HFFc6 (cell line): ENCODE measurements at regions not wholly inside any gene's neighbourhood (a gene's known extent, or its start where the extent isn't known, plus 50 kb on each side); places are given as distances from the start of the nearest gene placed in this dataset.
"Not testable (repeated sequence)": the region's sequence is repeated elsewhere in the genome, so short reads cannot be mapped to it uniquely, and the experiment has no call there.

Experiments used
- DNase-seq: peaks from one replicate; pipeline ENCODE4 v3.0.0-alpha.2; 2018
- H3K27ac Mint-ChIP-seq: 2 replicates; pipeline ENCODE4 v1.8.0; 2020; ENCODE audit warnings: mild to moderate bottlenecking, mixed read lengths
- H3K27me3 Mint-ChIP-seq: 2 replicates; pipeline ENCODE4 v1.8.0; 2021; ENCODE audit warnings: mild to moderate bottlenecking, moderate library complexity, mixed read lengths; ENCODE audit not compliant: insufficient read depth
- H3K36me3 Mint-ChIP-seq: 2 replicates; pipeline ENCODE4 v1.8.0; 2021; ENCODE audit warnings: low read depth, mixed read lengths
- H3K4me1 Mint-ChIP-seq: 2 replicates; pipeline ENCODE4 v1.8.0; 2020; ENCODE audit warnings: low read depth, mixed read lengths
- H3K4me3 Mint-ChIP-seq: 2 replicates; pipeline ENCODE4 v1.8.0; 2020; ENCODE audit warnings: mild to moderate bottlenecking, moderate library complexity, mixed read lengths
- H3K9me3 Mint-ChIP-seq: 2 replicates; pipeline ENCODE4 v1.8.0; 2020; ENCODE audit warnings: mild to moderate bottlenecking, mixed read lengths
- TF ChIP-seq, protein P1 (sequence below): fragments of 200-600 bp; sonication (generic); IDR thresholded peaks from 2 replicates; pipeline ENCODE4 v1.5.0; 2021; ENCODE audit warnings: antibody characterized with exemption, mild to moderate bottlenecking

DNA sequence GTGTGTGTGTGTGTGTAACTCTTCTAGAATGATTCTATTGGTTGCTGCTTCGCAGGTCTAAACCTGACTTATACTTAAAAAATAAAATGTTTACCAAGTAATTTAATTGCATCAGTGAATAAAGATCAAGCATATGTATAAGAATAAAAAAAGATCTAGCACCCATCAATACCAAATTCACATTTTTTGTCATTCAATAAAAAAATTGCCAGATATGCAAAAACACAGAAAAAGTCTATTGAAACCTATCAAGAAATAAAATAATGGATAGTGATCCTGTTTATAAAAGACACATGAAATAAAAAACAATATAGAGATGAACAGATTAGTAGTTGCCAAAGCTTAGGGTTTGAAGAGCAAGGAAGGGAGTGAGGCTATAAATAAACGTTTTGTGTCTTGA lies 2095.0 kb upstream of the ACO1 start:
- H3K9me3 Mint-ChIP-seq = no peaks in the 10 kb centered on the region; the same call in 1 of the 2 replicates
- H3K36me3 Mint-ChIP-seq = no peaks in the 10 kb centered on the region
- H3K27me3 Mint-ChIP-seq = no peaks in the 10 kb centered on the region
- no peak overlapping the region for H3K4me3 Mint-ChIP-seq
- no peak overlapping the region for H3K27ac Mint-ChIP-seq
- TF ChIP-seq, protein P1, sequence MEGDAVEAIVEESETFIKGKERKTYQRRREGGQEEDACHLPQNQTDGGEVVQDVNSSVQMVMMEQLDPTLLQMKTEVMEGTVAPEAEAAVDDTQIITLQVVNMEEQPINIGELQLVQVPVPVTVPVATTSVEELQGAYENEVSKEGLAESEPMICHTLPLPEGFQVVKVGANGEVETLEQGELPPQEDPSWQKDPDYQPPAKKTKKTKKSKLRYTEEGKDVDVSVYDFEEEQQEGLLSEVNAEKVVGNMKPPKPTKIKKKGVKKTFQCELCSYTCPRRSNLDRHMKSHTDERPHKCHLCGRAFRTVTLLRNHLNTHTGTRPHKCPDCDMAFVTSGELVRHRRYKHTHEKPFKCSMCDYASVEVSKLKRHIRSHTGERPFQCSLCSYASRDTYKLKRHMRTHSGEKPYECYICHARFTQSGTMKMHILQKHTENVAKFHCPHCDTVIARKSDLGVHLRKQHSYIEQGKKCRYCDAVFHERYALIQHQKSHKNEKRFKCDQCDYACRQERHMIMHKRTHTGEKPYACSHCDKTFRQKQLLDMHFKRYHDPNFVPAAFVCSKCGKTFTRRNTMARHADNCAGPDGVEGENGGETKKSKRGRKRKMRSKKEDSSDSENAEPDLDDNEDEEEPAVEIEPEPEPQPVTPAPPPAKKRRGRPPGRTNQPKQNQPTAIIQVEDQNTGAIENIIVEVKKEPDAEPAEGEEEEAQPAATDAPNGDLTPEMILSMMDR = no peak
- no peaks in the 10 kb centered on the region for H3K4me1 Mint-ChIP-seq
- no peak for DNase-seq

DNA sequence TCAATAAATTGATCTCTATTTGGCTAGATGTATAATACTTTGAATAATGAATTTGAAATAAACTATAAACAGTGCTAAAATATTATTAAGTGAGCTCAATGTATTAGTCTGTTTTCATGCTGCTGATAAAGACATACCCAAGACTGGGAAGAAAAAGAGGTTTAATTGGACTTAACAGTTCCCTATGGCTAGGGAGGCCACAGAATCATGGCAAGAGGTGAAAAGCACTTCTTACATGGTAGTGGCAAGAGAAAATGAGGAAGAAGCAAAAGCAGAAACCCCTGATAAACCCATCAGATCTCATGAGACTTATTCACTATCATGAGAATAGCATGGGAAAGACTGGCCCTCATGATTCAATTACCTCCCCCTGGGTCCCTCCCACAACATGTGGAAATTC lies 2092.4 kb upstream of the ACO1 start:
- H3K27ac Mint-ChIP-seq, H3K4me1 Mint-ChIP-seq, DNase-seq, H3K9me3 Mint-ChIP-seq, H3K36me3 Mint-ChIP-seq, H3K27me3 Mint-ChIP-seq, H3K4me3 Mint-ChIP-seq: not testable (repeated sequence)

DNA sequence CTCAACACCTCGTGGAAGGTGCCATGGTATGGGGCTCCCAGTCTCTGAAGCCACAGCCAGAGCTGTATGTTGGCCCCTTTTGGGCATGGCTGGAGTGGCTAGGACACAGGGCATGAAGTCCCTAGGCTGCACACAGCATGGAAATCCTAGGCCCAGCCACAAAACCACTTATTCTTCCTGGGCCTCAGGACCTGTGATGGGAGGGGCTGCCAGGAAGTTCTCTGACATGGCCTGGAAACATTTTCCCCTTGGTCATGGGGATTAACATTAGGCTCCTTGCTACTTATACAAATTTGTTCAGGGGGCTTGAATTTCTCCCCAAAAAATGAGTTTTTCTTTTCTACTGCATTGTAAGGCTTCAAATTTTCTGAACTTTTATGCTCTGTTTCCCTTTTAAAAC lies 2091.2 kb upstream of the ACO1 start:
- H3K27me3 Mint-ChIP-seq = no peaks in the 10 kb centered on the region
- TF ChIP-seq, protein P1 = no peak
- no peak overlapping the region for H3K27ac Mint-ChIP-seq
- no peaks in the 10 kb centered on the region for H3K36me3 Mint-ChIP-seq
- DNase-seq = no peak
- no peaks in the 10 kb centered on the region for H3K4me1 Mint-ChIP-seq
- H3K4me3 Mint-ChIP-seq = no peak overlapping the region
- peaks cover 6% of the 10 kb centered on the region for H3K9me3 Mint-ChIP-seq

DNA sequence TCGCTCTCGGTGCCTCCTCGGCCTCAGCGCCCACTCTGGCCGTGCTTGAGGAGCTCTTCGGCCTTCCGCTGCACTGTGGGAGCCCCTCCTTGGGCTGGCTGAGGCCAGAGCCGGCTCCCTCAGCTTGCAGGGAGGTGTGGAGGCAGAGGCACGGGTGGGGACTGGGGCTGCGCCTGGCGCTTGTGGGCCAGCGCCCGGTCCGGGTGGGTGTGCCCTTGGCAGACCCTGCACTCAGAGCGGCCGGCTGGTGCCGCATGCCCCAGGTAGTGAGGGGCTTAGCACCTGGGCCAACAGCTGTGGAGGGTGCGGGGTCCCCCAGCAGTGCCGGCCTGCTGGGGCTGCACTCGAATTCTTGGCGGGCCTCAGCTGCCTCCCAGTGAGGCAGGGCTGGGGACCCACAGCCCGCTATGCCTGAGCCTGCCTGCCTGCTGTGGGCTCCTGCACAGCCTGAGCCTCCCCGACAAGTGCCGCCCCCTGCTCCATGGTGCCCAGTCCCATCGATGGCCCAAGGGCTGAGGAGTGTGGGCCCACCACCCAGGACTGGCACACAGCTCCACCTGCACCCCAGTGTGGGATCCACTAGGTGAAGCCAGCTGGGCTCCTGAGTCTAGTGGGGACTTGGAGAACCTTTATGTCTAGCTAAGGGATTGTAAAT lies 2085.2 kb upstream of the ACO1 start:
- DNase-seq = no peak
- Mint-ChIP-seq H3K27me3 (no peaks in the 10 kb centered on the region), H3K36me3 (0 out of 2 replicates have a peak, but pooled peaks cover 4% of the 10 kb centered on the region), H3K4me1 (no peaks in the 10 kb centered on the region), H3K9me3 (peaks cover 19% of the 10 kb centered on the region), H3K4me3 (no peak overlapping the region), H3K27ac (no peak overlapping the region)
- TF ChIP-seq, protein P1 = no peak

DNA sequence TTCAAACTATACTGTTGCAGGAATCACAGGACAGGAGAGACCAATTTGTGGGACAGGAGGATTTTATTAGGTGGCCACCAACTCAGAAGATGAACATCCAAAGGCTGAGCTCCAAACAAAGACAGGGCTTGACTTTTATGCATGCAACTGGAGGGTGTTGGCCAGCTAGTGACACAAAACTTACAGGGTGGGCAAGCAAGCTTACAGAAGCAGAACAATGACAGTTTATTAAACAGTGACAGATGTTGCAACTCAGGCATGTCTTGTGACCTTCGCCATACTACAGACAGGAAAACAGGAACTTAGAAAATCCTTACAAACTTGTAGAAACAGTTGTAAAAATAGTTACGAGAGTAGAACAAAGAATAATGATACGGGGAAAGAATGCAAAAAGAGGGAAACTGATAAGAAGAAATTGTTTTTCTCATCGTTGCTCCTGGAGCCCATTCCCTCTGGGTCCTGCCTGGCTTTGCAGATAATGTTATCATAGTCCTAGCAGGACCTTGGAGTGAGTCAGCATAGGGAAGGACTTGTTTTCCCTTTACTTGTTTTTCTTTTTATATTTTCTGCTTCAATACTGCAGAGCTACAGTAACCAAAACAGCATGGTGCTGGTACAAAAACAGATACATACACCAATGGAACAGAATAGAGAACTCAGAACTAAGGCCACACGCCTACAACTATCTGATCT lies 2083.0 kb upstream of the ACO1 start:
- no peak overlapping the region for H3K4me3 Mint-ChIP-seq
- TF ChIP-seq, protein P1 = no peak
- no peaks in the 10 kb centered on the region for H3K27me3 Mint-ChIP-seq
- H3K36me3 Mint-ChIP-seq = 0 out of 2 replicates have a peak, but pooled peaks cover 4% of the 10 kb centered on the region
- H3K27ac Mint-ChIP-seq = no peak overlapping the region
- peaks cover 19% of the 10 kb centered on the region for H3K9me3 Mint-ChIP-seq
- H3K4me1 Mint-ChIP-seq = no peaks in the 10 kb centered on the region
- DNase-seq = no peak

DNA sequence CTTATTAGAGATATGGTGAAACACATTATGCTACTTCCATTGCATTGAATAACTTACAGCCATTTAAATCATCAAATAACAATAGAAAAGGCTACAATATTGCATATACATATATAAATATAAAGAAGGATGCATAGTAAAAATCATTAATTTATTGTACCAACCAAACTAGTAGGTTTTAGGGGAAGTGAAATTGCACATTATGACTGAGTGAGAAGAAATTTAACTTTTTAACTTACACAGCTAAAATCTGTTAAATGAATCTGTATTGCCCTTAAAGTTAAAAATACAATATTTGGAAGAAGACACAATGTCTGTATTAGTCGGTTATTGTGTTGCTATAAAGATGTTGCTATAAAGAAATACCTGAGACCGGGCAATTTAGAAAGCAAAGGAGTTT lies 2073.7 kb upstream of the ACO1 start:
- no peak overlapping the region for H3K27ac Mint-ChIP-seq
- DNase-seq = no peak
- no peaks in the 10 kb centered on the region for H3K4me1 Mint-ChIP-seq
- H3K4me3 Mint-ChIP-seq = no peak overlapping the region
- TF ChIP-seq, protein P1 = no peak
- peaks cover 18% of the 10 kb centered on the region for H3K9me3 Mint-ChIP-seq
- no peaks in the 10 kb centered on the region for H3K36me3 Mint-ChIP-seq
- H3K27me3 Mint-ChIP-seq = no peaks in the 10 kb centered on the region
